ENCODE measurements at regions not wholly inside any gene's neighbourhood (a gene's known extent, or its start where the extent isn't known, plus 50 kb on each side); places are given as distances from the start of the nearest gene placed in this dataset.

GRCh38 chr15:79167776-79168175, 77.2 kb upstream of the RASGRF1 start:
- no peak overlapping the region for H3K27ac ChIP-seq
- 71 to 89% (median 77%) methylated on average over 2 of the region's 2 CpGs for WGBS, 5 donors

GRCh38 chr15:79166311-79166955, 75.9 kb upstream of the RASGRF1 start:
- no peaks in the 10 kb centered on the region for H3K4me1 ChIP-seq
- no peak overlapping the region for H3K27ac ChIP-seq
- TF ChIP-seq POLR2AphosphoS5 (IDR thresholded peaks at IDR 0.05): no peak
- TF ChIP-seq POLR2A (IDR thresholded peaks at IDR 0.05): no peak
- no peak for TF ChIP-seq CTCF (IDR thresholded peaks at IDR 0.05 in 8 of 11, conservative IDR thresholded peaks at IDR 0.05 in 3 of 11)
- no peak overlapping the region for H3K4me3 ChIP-seq
- WGBS, 5 donors: 85 to 93% (median 88%) methylated on average over 5 of the region's 5 CpGs
- H3K27me3 ChIP-seq (replicated peaks in 1 of 7): peaks cover 0 to 46% (median 7%) of the 10 kb centered on the region in 7 donors
- H3K9me3 ChIP-seq: no peaks in the 10 kb centered on the region
- no peaks in the 10 kb centered on the region for H3K36me3 ChIP-seq
- intact Hi-C loops (cut with DNase I; ENCODE audit: low total_unique reads): no loop called here
- no peak for DNase-seq

More at GRCh38 chr15:79167776-79168175, 77.2 kb upstream of the RASGRF1 start:
- no peaks in the 10 kb centered on the region for H3K36me3 ChIP-seq
- peaks cover 0 to 59% (median 7%) of the 10 kb centered on the region in 7 donors for H3K27me3 ChIP-seq (replicated peaks in 1 of 7)
- H3K4me1 ChIP-seq: no peaks in the 10 kb centered on the region
- DNase-seq: no peak
- H3K9me3 ChIP-seq: no peaks in the 10 kb centered on the region
- intact Hi-C loops (cut with DNase I; ENCODE audit: low total_unique reads): no loop called here
- TF ChIP-seq CTCF (IDR thresholded peaks at IDR 0.05 in 8 of 11, conservative IDR thresholded peaks at IDR 0.05 in 3 of 11): no peak
- no peak for TF ChIP-seq POLR2A (IDR thresholded peaks at IDR 0.05)
- no peak for TF ChIP-seq POLR2AphosphoS5 (IDR thresholded peaks at IDR 0.05)
- H3K4me3 ChIP-seq: no peak overlapping the region

- 75 to 89% (median 82%) methylated on average over 4 of the region's 4 CpGs for WGBS, 5 donors
- H3K27ac ChIP-seq: no peak overlapping the region
- no peak for DNase-seq
- no peak overlapping the region for H3K4me3 ChIP-seq
- no peaks in the 10 kb centered on the region for H3K36me3 ChIP-seq
- H3K4me1 ChIP-seq: no peaks in the 10 kb centered on the region
- H3K27me3 ChIP-seq (replicated peaks in 1 of 7): peaks cover 0 to 27% (median 0%) of the 10 kb centered on the region in 7 donors
- intact Hi-C loops (cut with DNase I; ENCODE audit: low total_unique reads): no loop called here
- TF ChIP-seq POLR2A (IDR thresholded peaks at IDR 0.05) (no peak), CTCF (IDR thresholded peaks at IDR 0.05 in 8 of 11, conservative IDR thresholded peaks at IDR 0.05 in 3 of 11) (no peak), POLR2AphosphoS5 (IDR thresholded peaks at IDR 0.05) (no peak)
- no peaks in the 10 kb centered on the region for H3K9me3 ChIP-seq
These were observed 73.9 kb upstream of the RASGRF1 start for GRCh38 chr15:79164465-79164864.

GRCh38 chr15:79164043-79164442, 73.5 kb upstream of the RASGRF1 start:
- Histone ChIP-seq H3K27me3 (replicated peaks in 1 of 7) (peaks cover 0 to 23% (median 0%) of the 10 kb centered on the region in 7 donors), H3K27ac (no peak overlapping the region), H3K4me3 (no peak overlapping the region), H3K9me3 (no peaks in the 10 kb centered on the region), H3K36me3 (no peaks in the 10 kb centered on the region), H3K4me1 (no peaks in the 10 kb centered on the region)
- intact Hi-C loops (cut with DNase I; ENCODE audit: low total_unique reads): no loop called here
- 85 to 91% (median 87%) methylated on average over 4 of the region's 4 CpGs for WGBS, 5 donors
- no peak for DNase-seq
- no peak for TF ChIP-seq CTCF (IDR thresholded peaks at IDR 0.05 in 8 of 11, conservative IDR thresholded peaks at IDR 0.05 in 3 of 11)
- no peak for TF ChIP-seq POLR2A (IDR thresholded peaks at IDR 0.05)
- TF ChIP-seq POLR2AphosphoS5 (IDR thresholded peaks at IDR 0.05): no peak
